A549 (cell line): ENCODE measurements at regions not wholly inside any gene's neighbourhood (a gene's known extent, or its start where the extent isn't known, plus 50 kb on each side); places are given as distances from the start of the nearest gene placed in this dataset.

Experiments used
- ATAC-seq, 2 experiments: fragments of 200-7000 bp in 1 of 2; fragments of >200 bp in 1 of 2; cut with Nextera tagmentation in 1 of 2; cut with Tn5 transposase in 1 of 2; 3 replicates each; pipeline versions ENCODE4 v1.8.0 to v1.9.1; 2018 to 2020; ENCODE audit warnings: mild to moderate bottlenecking in 1 of 2, moderate library complexity in 1 of 2
- CTCF ChIA-PET: fragments of 300-600 bp; sonication (Branson Sonifier 250); formaldehyde crosslinking; extraction: SDS; loops from one replicate; lab custom pipeline; 2021; ENCODE audit warnings: antibody characterized with exemption, inconsistent platforms; lab: Yijun Ruan, JAX
- POLR2A ChIA-PET: fragments of 350-600 bp; formaldehyde crosslinking; extraction: SDS; loops from one replicate; lab custom pipeline; 2021; ENCODE audit warnings: antibody characterized with exemption, inconsistent platforms; lab: Yijun Ruan, JAX
- DNase-seq, 2 experiments: peaks; one replicate each; pipeline versions ENCODE4 v3.0.0 to v3.0.0-alpha.2; 2011 to 2016; ENCODE audit warnings: low read depth in 1 of 2, low spot score in 1 of 2
- FAIRE-seq: peaks from 2 replicates; lab custom pipeline; 2011; peaks lifted over from hg19 to GRCh38; lab: Jason Lieb, UNC
- H3K27ac ChIP-seq, 2 experiments: fragments of >200 bp; sonication (Bioruptor Twin); formaldehyde crosslinking; 3 replicates each; pipeline ENCODE4 v1.5.1; 2016 to 2017
- H3K4me1 ChIP-seq: fragments of >200 bp; sonication (Bioruptor Twin); formaldehyde crosslinking; 3 replicates; pipeline ENCODE4 v1.6.1; 2016
- H3K4me2 ChIP-seq: fragments of >200 bp; sonication (Bioruptor Twin); formaldehyde crosslinking; 3 replicates; pipeline ENCODE4 v1.6.1; 2016
- H3K4me3 ChIP-seq: fragments of >200 bp; sonication (Bioruptor Twin); formaldehyde crosslinking; 3 replicates; pipeline ENCODE4 v1.5.1; 2016
- H3K9me3 ChIP-seq: fragments of >200 bp; sonication (Bioruptor Twin); formaldehyde crosslinking; 3 replicates; pipeline ENCODE4 v1.6.1; 2016
- BHLHE40 ChIP-seq: IDR thresholded peaks from 2 replicates; pipeline ENCODE4 v1.6.1; 2012; ENCODE audit warnings: low read depth, low read length, inconsistent platforms
- CHD2 ChIP-seq: fragments of 150-350 bp; IDR thresholded peaks from 2 replicates; pipeline ENCODE4 v1.6.1; 2014; ENCODE audit warnings: low read length; ENCODE audit not compliant: partially characterized antibody
- ESRRA ChIP-seq: fragments of 150-350 bp; IDR thresholded peaks from 2 replicates; pipeline ENCODE4 v1.6.1; 2014; ENCODE audit warnings: mild to moderate bottlenecking, low read length, borderline replicate concordance
- FOSL2 ChIP-seq, 2 experiments: fragments of 450-650 bp in 1 of 2; fragments of >200 bp in 1 of 2; sonication (Bioruptor Twin) in 1 of 2; formaldehyde crosslinking; IDR thresholded peaks; 2 replicates each; pipeline versions ENCODE4 v1.5.0 to v1.6.1; 2016 to 2020; ENCODE audit warnings: mild to moderate bottlenecking in 1 of 2, moderate library complexity in 1 of 2
- HDAC2 ChIP-seq: fragments of 200-600 bp; sonication (generic); IDR thresholded peaks from 2 replicates; pipeline ENCODE4 v1.6.1; 2016
- HEYL ChIP-seq: fragments of 250-450 bp; sonication (Bioruptor Pico); IDR thresholded peaks from 2 replicates; pipeline ENCODE4 v1.8.0; 2021; ENCODE audit warnings: mild to moderate bottlenecking, moderate library complexity
- HMGXB4 ChIP-seq: fragments of 250-450 bp; sonication (Bioruptor Pico); IDR thresholded peaks from 2 replicates; pipeline ENCODE4 v1.5.0; 2021; ENCODE audit warnings: mild to moderate bottlenecking, moderate library complexity, borderline replicate concordance
- HOXA7 ChIP-seq: fragments of 250-450 bp; sonication (Bioruptor Pico); IDR thresholded peaks from 2 replicates; pipeline ENCODE4 v1.5.0; 2020; ENCODE audit warnings: mild to moderate bottlenecking, moderate library complexity
- HOXB13 ChIP-seq: fragments of 250-450 bp; sonication (Bioruptor Pico); IDR thresholded peaks from 2 replicates; pipeline ENCODE4 v1.5.0; 2020; ENCODE audit warnings: low read depth, mild to moderate bottlenecking, moderate library complexity
- JUN ChIP-seq, 2 experiments: fragments of >200 bp; sonication (Bioruptor Twin); formaldehyde crosslinking; IDR thresholded peaks; 2 replicates in 1 of 2; 3 replicates in 1 of 2; pipeline ENCODE4 v1.6.1; 2016 to 2017
- KDM1A ChIP-seq: fragments of 200-600 bp; sonication (generic); IDR thresholded peaks from 2 replicates; pipeline ENCODE4 v1.6.1; 2016; ENCODE audit warnings: low read depth, mild to moderate bottlenecking
- MYC ChIP-seq: IDR thresholded peaks from 2 replicates; pipeline ENCODE4 v1.6.1; 2012; ENCODE audit warnings: mild to moderate bottlenecking, inconsistent platforms, low read length, improper control_type of control experiment, borderline replicate concordance
- NFE2L2 ChIP-seq: fragments of 150-350 bp; conservative IDR thresholded peaks from 2 replicates; pipeline ENCODE4 v1.6.1; 2014; ENCODE audit warnings: low read length
- NR3C1 ChIP-seq: fragments of >200 bp; sonication (Bioruptor Twin); formaldehyde crosslinking; IDR thresholded peaks from 3 replicates; pipeline ENCODE4 v1.6.1; 2017
- PHF8 ChIP-seq: fragments of 200-600 bp; sonication (generic); IDR thresholded peaks from 2 replicates; pipeline ENCODE4 v1.6.1; 2016; ENCODE audit warnings: low read depth, mild to moderate bottlenecking, antibody characterized with exemption, moderate library complexity, borderline replicate concordance
- POLR2AphosphoS2 ChIP-seq: conservative IDR thresholded peaks from 2 replicates; pipeline ENCODE4 v1.6.1; 2012; ENCODE audit warnings: low read length, improper control_type of control experiment, inconsistent platforms
- RAD21 ChIP-seq, 2 experiments: fragments of >200 bp in 1 of 2; sonication (Bioruptor Twin) in 1 of 2; formaldehyde crosslinking in 1 of 2; IDR thresholded peaks in 1 of 2; conservative IDR thresholded peaks in 1 of 2; 2 replicates in 1 of 2; 3 replicates in 1 of 2; pipeline ENCODE4 v1.6.1; 2012 to 2018; ENCODE audit warnings: inconsistent platforms in 1 of 2
- RCOR1 ChIP-seq: fragments of 150-350 bp; IDR thresholded peaks from 2 replicates; pipeline ENCODE4 v1.6.1; 2014; ENCODE audit warnings: antibody characterized with exemption, low read length, low read depth
- RNF2 ChIP-seq: fragments of 200-600 bp; sonication (generic); IDR thresholded peaks from 2 replicates; pipeline ENCODE4 v1.6.1; 2016; ENCODE audit warnings: low read depth, mild to moderate bottlenecking, antibody characterized with exemption, moderate library complexity, borderline replicate concordance
- SMC3 ChIP-seq: fragments of >200 bp; sonication (Bioruptor Twin); formaldehyde crosslinking; IDR thresholded peaks from 3 replicates; pipeline ENCODE4 v1.6.1; 2018; ENCODE audit warnings: inconsistent platforms
- SREBF2 ChIP-seq: fragments of 450-650 bp; IDR thresholded peaks from 2 replicates; pipeline ENCODE4 v1.6.1; 2014; ENCODE audit warnings: mild to moderate bottlenecking, moderate library complexity
- ZC3H11A ChIP-seq: fragments of 450-650 bp; IDR thresholded peaks from 2 replicates; pipeline ENCODE4 v1.6.1; 2014; ENCODE audit warnings: antibody characterized with exemption, mild to moderate bottlenecking
- ZNF302 ChIP-seq: fragments of 250-450 bp; sonication (Bioruptor Pico); IDR thresholded peaks from 2 replicates; pipeline ENCODE4 v1.9.0; 2021; ENCODE audit warnings: inconsistent platforms, mild to moderate bottlenecking, moderate library complexity
- WGBS: methylation state at CpG from one replicate; pipeline ENCODE4 v1.1.6; 2017; ENCODE audit errors: missing lambda C conversion rate; 5-methylcytosine and 5-hydroxymethylcytosine counted together
- TF ChIP-seq, protein P1 (sequence below): IDR thresholded peaks from 2 replicates; pipeline ENCODE4 v1.6.1; 2012
- TF ChIP-seq, protein P2 (sequence below): fragments of 450-650 bp; IDR thresholded peaks from 2 replicates; pipeline ENCODE4 v1.6.1; 2014; ENCODE audit warnings: antibody characterized with exemption
- TF ChIP-seq, protein P3 (sequence below): fragments of >200 bp; sonication (Bioruptor Twin); formaldehyde crosslinking; IDR thresholded peaks from 3 replicates; pipeline ENCODE4 v1.6.1; 2016

GRCh38 chr3:13963137-13963886, 83.4 kb upstream of the WNT7A start:
- Histone ChIP-seq H3K9me3 (no peaks in the 10 kb centered on the region), H3K4me3 (no peak overlapping the region), H3K4me1 (no peaks in the 10 kb centered on the region), H3K27ac (no peak overlapping the region), H3K4me2 (no peak overlapping the region)
- DNase-seq, result no peak
- CTCF ChIA-PET, result interaction anchor here (1.3 kb wide), 1 partner anchor 9 kb away, joined by 3 read pairs; no protein-coding TSS in a partner anchor
- TF ChIP-seq, protein P1, sequence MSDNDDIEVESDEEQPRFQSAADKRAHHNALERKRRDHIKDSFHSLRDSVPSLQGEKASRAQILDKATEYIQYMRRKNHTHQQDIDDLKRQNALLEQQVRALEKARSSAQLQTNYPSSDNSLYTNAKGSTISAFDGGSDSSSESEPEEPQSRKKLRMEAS, result no peak
- no peak for TF ChIP-seq MYC
- TF ChIP-seq ZC3H11A, result no peak
- no peak for TF ChIP-seq PHF8
- no peak for TF ChIP-seq KDM1A
- TF ChIP-seq RNF2, result no peak
- TF ChIP-seq HOXB13 (CRISPR knock-in tag), result no peak
- TF ChIP-seq RAD21 (conservative IDR thresholded peaks at IDR 0.05 in 1 of 2, IDR thresholded peaks at IDR 0.05 in 1 of 2), result no peak
- TF ChIP-seq, protein P2, sequence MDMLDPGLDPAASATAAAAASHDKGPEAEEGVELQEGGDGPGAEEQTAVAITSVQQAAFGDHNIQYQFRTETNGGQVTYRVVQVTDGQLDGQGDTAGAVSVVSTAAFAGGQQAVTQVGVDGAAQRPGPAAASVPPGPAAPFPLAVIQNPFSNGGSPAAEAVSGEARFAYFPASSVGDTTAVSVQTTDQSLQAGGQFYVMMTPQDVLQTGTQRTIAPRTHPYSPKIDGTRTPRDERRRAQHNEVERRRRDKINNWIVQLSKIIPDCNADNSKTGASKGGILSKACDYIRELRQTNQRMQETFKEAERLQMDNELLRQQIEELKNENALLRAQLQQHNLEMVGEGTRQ, result no peak
- no peak for TF ChIP-seq BHLHE40
- no peak for TF ChIP-seq ZNF302 (CRISPR knock-in tag)
- TF ChIP-seq SMC3, result no peak
- TF ChIP-seq NFE2L2, result no peak
- no peak for TF ChIP-seq POLR2AphosphoS2
- no peak for TF ChIP-seq HOXA7 (CRISPR knock-in tag)
- TF ChIP-seq, protein P3, sequence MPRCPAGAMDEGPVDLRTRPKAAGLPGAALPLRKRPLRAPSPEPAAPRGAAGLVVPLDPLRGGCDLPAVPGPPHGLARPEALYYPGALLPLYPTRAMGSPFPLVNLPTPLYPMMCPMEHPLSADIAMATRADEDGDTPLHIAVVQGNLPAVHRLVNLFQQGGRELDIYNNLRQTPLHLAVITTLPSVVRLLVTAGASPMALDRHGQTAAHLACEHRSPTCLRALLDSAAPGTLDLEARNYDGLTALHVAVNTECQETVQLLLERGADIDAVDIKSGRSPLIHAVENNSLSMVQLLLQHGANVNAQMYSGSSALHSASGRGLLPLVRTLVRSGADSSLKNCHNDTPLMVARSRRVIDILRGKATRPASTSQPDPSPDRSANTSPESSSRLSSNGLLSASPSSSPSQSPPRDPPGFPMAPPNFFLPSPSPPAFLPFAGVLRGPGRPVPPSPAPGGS, result no peak
- no peak for TF ChIP-seq FOSL2 (IDR thresholded peaks at IDR 0.05)
- no peak for TF ChIP-seq FOSL2 (CRISPR knock-in tag; IDR thresholded peaks at IDR 0.05)
- no peak for ATAC-seq
- no peak for FAIRE-seq
- POLR2A ChIA-PET, result no interaction called here
- whole genome bisulfite sequencing, result 37% methylated on average over 4 of the region's 4 CpGs

- H3K27ac ChIP-seq, result no peak overlapping the region
- no peaks in the 10 kb centered on the region for H3K9me3 ChIP-seq
- FAIRE-seq (no peak), DNase-seq (no peak), ATAC-seq (peak; percentile 19 to 42; a peak in 1 of 6 replicates)
- TF ChIP-seq ESRRA, result no peak
- TF ChIP-seq, protein P1, result no peak
- H3K4me2 ChIP-seq, result no peak overlapping the region
- POLR2A ChIA-PET, result no interaction called here
- no peak overlapping the region for H3K4me3 ChIP-seq
- CTCF ChIA-PET, result interaction anchor here (1.6 kb wide), 1 partner anchor 8 kb away, joined by 3 read pairs; no protein-coding TSS in a partner anchor
- WGBS, result 52% methylated on average over 11 of the region's 11 CpGs
- no peaks in the 10 kb centered on the region for H3K4me1 ChIP-seq
Observed at GRCh38 chr3:13954741-13955483, 75.0 kb upstream of the WNT7A start.

GRCh38 chr3:13954266-13954665, 74.4 kb upstream of the WNT7A start:
- no peak overlapping the region for H3K4me3 ChIP-seq
- H3K4me1 ChIP-seq, result no peaks in the 10 kb centered on the region
- no peak for ATAC-seq
- no peaks in the 10 kb centered on the region for H3K9me3 ChIP-seq
- FAIRE-seq, result no peak
- no peak overlapping the region for H3K4me2 ChIP-seq
- no peak for DNase-seq
- no peak overlapping the region for H3K27ac ChIP-seq
- WGBS, result 42% methylated on average over 4 of the region's 4 CpGs
- CTCF ChIA-PET, result interaction anchor here (1.6 kb wide), 1 partner anchor 9 kb away, joined by 3 read pairs; no protein-coding TSS in a partner anchor
- POLR2A ChIA-PET, result no interaction called here
- no peak for TF ChIP-seq HEYL
- TF ChIP-seq SMC3, result no peak
- TF ChIP-seq RCOR1, result no peak
- no peak for TF ChIP-seq NR3C1
- TF ChIP-seq, protein P3, result no peak
- no peak for TF ChIP-seq SREBF2
- TF ChIP-seq HDAC2, result no peak
- no peak for TF ChIP-seq HMGXB4
- no peak for TF ChIP-seq JUN (IDR thresholded peaks at IDR 0.05)
- no peak for TF ChIP-seq CHD2
